Loucy (cell line): ENCODE measurements at regions not wholly inside any gene's neighbourhood (a gene's known extent, or its start where the extent isn't known, plus 50 kb on each side); places are given as distances from the start of the nearest gene placed in this dataset.

Experiments used
- H2AFZ ChIP-seq: fragments of 200-600 bp; sonication (generic); 2 replicates; pipeline ENCODE4 v1.6.0; 2016; ENCODE audit warnings: antibody characterized with exemption, mild to moderate bottlenecking, low read length, moderate library complexity
- H3F3A ChIP-seq: fragments of 200-600 bp; 2 replicates; pipeline ENCODE4 v1.6.0; 2016; ENCODE audit warnings: antibody characterized with exemption, low read depth, mild to moderate bottlenecking
- H3K27me3 ChIP-seq: fragments of 200-600 bp; sonication (generic); 2 replicates; pipeline ENCODE4 v1.6.1; 2014; ENCODE audit warnings: low read length, mild to moderate bottlenecking; ENCODE audit not compliant: insufficient read depth, poor library complexity, severe bottlenecking
- H3K36me3 ChIP-seq: fragments of 200-600 bp; sonication (generic); 2 replicates; pipeline ENCODE4 v1.6.1; 2016; ENCODE audit warnings: low read length; ENCODE audit not compliant: insufficient read depth
- H3K4me1 ChIP-seq: fragments of 200-600 bp; sonication (generic); 2 replicates; pipeline ENCODE4 v1.5.1; 2014; ENCODE audit warnings: low read length, mild to moderate bottlenecking; ENCODE audit not compliant: insufficient read depth, poor library complexity, severe bottlenecking
- H3K4me2 ChIP-seq: fragments of 200-600 bp; sonication (generic); 2 replicates; pipeline ENCODE4 v1.6.0; 2014; ENCODE audit warnings: antibody characterized with exemption, low read length, low read depth, mild to moderate bottlenecking; ENCODE audit not compliant: poor library complexity, severe bottlenecking
- H3K4me3 ChIP-seq: fragments of 200-600 bp; sonication (generic); 2 replicates; pipeline ENCODE4 v1.5.1; 2014; ENCODE audit warnings: low read length, mild to moderate bottlenecking, mixed read lengths; ENCODE audit not compliant: poor library complexity, severe bottlenecking
- H3K79me2 ChIP-seq: fragments of 200-600 bp; sonication (generic); 2 replicates; pipeline ENCODE4 v1.6.1; 2014; ENCODE audit warnings: low read length; ENCODE audit not compliant: insufficient read depth
- H3K9ac ChIP-seq: fragments of 200-600 bp; sonication (generic); 2 replicates; pipeline ENCODE4 v1.6.0; 2014; ENCODE audit warnings: mild to moderate bottlenecking, low read depth, low read length, moderate library complexity; ENCODE audit not compliant: poor library complexity, severe bottlenecking
- H3K9me2 ChIP-seq: fragments of 200-600 bp; sonication (generic); replicated peaks from 2 replicates; pipeline ENCODE4 v1.6.1; 2016; ENCODE audit warnings: low read depth, low read length, mixed read lengths
- H3K9me3 ChIP-seq: fragments of 200-600 bp; sonication (generic); 2 replicates; pipeline ENCODE4 v1.6.1; 2014; ENCODE audit warnings: mild to moderate bottlenecking, antibody characterized with exemption, low read length, low read depth; ENCODE audit not compliant: insufficient read depth
- H4K20me1 ChIP-seq: fragments of 200-600 bp; sonication (generic); 2 replicates; pipeline ENCODE4 v1.6.0; 2014; ENCODE audit warnings: antibody characterized with exemption, low read length, mild to moderate bottlenecking; ENCODE audit not compliant: insufficient read depth, poor library complexity, severe bottlenecking
- CTCF ChIP-seq: fragments of 200-600 bp; sonication (generic); conservative IDR thresholded peaks from 2 replicates; pipeline ENCODE4 v1.5.1; 2014; ENCODE audit warnings: mild to moderate bottlenecking, antibody characterized with exemption, low read length
- EZH2phosphoT487 ChIP-seq: fragments of 200-600 bp; IDR thresholded peaks from 2 replicates; pipeline ENCODE4 v1.6.1; 2018; ENCODE audit warnings: antibody characterized with exemption, mild to moderate bottlenecking, moderate library complexity, borderline replicate concordance

GRCh38 chr11:36809303-36809702, 211.3 kb upstream of the RAG2 start:
- no peaks in the 10 kb centered on the region for H3K79me2 ChIP-seq
- H3K4me3 ChIP-seq: no peak overlapping the region
- no peaks in the 10 kb centered on the region for H3F3A ChIP-seq
- no peaks in the 10 kb centered on the region for H3K9me2 ChIP-seq
- TF ChIP-seq EZH2phosphoT487 (no peak), CTCF (no peak)
- no peak overlapping the region for H3K4me2 ChIP-seq
- no peaks in the 10 kb centered on the region for H3K4me1 ChIP-seq
- no peaks in the 10 kb centered on the region for H3K9me3 ChIP-seq
- H4K20me1 ChIP-seq: no peaks in the 10 kb centered on the region
- H3K27me3 ChIP-seq: no peaks in the 10 kb centered on the region
- no peak overlapping the region for H3K9ac ChIP-seq
- H2AFZ ChIP-seq: no peak overlapping the region
- H3K36me3 ChIP-seq: no peaks in the 10 kb centered on the region

GRCh38 chr11:36807871-36808270, 209.8 kb upstream of the RAG2 start:
- H3K9me2 ChIP-seq: no peaks in the 10 kb centered on the region
- no peaks in the 10 kb centered on the region for H4K20me1 ChIP-seq
- H3K9me3 ChIP-seq: no peaks in the 10 kb centered on the region
- H3K4me3 ChIP-seq: no peak overlapping the region
- no peak overlapping the region for H2AFZ ChIP-seq
- no peak for TF ChIP-seq CTCF
- TF ChIP-seq EZH2phosphoT487: no peak
- H3F3A ChIP-seq: no peaks in the 10 kb centered on the region
- no peak overlapping the region for H3K4me2 ChIP-seq
- no peaks in the 10 kb centered on the region for H3K4me1 ChIP-seq
- H3K36me3 ChIP-seq: no peaks in the 10 kb centered on the region
- H3K9ac ChIP-seq: no peak overlapping the region
- no peaks in the 10 kb centered on the region for H3K79me2 ChIP-seq
- no peaks in the 10 kb centered on the region for H3K27me3 ChIP-seq

- Histone ChIP-seq H3F3A (no peaks in the 10 kb centered on the region), H3K36me3 (no peaks in the 10 kb centered on the region), H4K20me1 (no peaks in the 10 kb centered on the region), H2AFZ (no peak overlapping the region), H3K9ac (no peak overlapping the region), H3K4me1 (no peaks in the 10 kb centered on the region), H3K79me2 (no peaks in the 10 kb centered on the region), H3K9me3 (no peaks in the 10 kb centered on the region), H3K27me3 (no peaks in the 10 kb centered on the region), H3K4me3 (no peak overlapping the region), H3K4me2 (no peak overlapping the region), H3K9me2 (no peaks in the 10 kb centered on the region)
- TF ChIP-seq EZH2phosphoT487 (no peak), CTCF (no peak)
Measured at GRCh38 chr11:36803084-36803483, 205.0 kb upstream of the RAG2 start.
